Tibial nerve (tissue), 4 donors: ENCODE measurements at regions not wholly inside any gene's neighbourhood (a gene's known extent, or its start where the extent isn't known, plus 50 kb on each side); places are given as distances from the start of the nearest gene placed in this dataset.
"Not testable (repeated sequence)": the region's sequence is repeated elsewhere in the genome, so short reads cannot be mapped to it uniquely, and the experiment has no call there.

Experiments used
- EP300 ChIP-seq, 2 donors: sonication (generic); formaldehyde crosslinking; IDR thresholded peaks; one replicate each; pipeline ENCODE4 v1.6.1; 2017; ENCODE audit warnings: antibody characterized with exemption in 2 of 2, mild to moderate bottlenecking in 1 of 2
- POLR2A ChIP-seq, 2 donors: fragments of 450-650 bp; IDR thresholded peaks; one replicate each; pipeline ENCODE4 v1.6.1; 2017; ENCODE audit warnings: antibody characterized with exemption in 2 of 2, mild to moderate bottlenecking in 2 of 2, moderate library complexity in 2 of 2
- TF ChIP-seq, protein P1 (sequence below), 5 experiments: fragments of 200-600 bp in 3 of 5; fragments of 450-650 bp in 2 of 5; sonication (generic) in 3 of 5; IDR thresholded peaks; one replicate each; pipeline ENCODE4 v1.5.1; 2016 to 2019; ENCODE audit warnings: antibody characterized with exemption in 5 of 5, mild to moderate bottlenecking in 3 of 5, moderate library complexity in 2 of 5

- TF ChIP-seq, protein P1, sequence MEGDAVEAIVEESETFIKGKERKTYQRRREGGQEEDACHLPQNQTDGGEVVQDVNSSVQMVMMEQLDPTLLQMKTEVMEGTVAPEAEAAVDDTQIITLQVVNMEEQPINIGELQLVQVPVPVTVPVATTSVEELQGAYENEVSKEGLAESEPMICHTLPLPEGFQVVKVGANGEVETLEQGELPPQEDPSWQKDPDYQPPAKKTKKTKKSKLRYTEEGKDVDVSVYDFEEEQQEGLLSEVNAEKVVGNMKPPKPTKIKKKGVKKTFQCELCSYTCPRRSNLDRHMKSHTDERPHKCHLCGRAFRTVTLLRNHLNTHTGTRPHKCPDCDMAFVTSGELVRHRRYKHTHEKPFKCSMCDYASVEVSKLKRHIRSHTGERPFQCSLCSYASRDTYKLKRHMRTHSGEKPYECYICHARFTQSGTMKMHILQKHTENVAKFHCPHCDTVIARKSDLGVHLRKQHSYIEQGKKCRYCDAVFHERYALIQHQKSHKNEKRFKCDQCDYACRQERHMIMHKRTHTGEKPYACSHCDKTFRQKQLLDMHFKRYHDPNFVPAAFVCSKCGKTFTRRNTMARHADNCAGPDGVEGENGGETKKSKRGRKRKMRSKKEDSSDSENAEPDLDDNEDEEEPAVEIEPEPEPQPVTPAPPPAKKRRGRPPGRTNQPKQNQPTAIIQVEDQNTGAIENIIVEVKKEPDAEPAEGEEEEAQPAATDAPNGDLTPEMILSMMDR (IDR thresholded peaks at IDR 0.05) = not testable (repeated sequence)
- not testable (repeated sequence) for TF ChIP-seq POLR2A, EP300 (IDR thresholded peaks at IDR 0.05)
Measured at GRCh38 chr4:81324594-81324993, 109.6 kb upstream of the PRKG2 start.
